ENCODE measurements at regions not wholly inside any gene's neighbourhood (a gene's known extent, or its start where the extent isn't known, plus 50 kb on each side); places are given as distances from the start of the nearest gene placed in this dataset.
"Not testable (repeated sequence)": the region's sequence is repeated elsewhere in the genome, so short reads cannot be mapped to it uniquely, and the experiment has no call there.

GRCh38 chr4:127344071-127344470 is 288.7 kb upstream of the INTU start:
- DNase-seq: no peak

DNA sequence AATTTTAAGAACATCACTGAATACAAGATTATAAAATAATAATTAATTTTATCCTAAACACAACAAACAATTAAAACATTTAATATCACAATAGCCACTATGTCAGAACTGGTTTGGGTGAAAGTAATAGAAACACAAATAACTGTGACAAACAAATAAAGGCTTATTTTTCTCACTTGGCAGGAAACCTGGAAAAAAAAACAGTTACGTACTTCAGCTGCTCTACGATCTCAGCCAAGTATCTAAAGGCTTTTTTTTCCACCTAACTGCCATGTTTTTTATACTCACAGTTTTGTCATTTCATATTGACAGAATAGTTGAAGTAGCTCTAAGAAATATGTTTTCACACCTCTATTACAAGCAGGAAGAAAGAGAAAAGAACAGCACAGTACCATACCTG is 284.8 kb upstream of the INTU start:
- no peak for DNase-seq

DNA sequence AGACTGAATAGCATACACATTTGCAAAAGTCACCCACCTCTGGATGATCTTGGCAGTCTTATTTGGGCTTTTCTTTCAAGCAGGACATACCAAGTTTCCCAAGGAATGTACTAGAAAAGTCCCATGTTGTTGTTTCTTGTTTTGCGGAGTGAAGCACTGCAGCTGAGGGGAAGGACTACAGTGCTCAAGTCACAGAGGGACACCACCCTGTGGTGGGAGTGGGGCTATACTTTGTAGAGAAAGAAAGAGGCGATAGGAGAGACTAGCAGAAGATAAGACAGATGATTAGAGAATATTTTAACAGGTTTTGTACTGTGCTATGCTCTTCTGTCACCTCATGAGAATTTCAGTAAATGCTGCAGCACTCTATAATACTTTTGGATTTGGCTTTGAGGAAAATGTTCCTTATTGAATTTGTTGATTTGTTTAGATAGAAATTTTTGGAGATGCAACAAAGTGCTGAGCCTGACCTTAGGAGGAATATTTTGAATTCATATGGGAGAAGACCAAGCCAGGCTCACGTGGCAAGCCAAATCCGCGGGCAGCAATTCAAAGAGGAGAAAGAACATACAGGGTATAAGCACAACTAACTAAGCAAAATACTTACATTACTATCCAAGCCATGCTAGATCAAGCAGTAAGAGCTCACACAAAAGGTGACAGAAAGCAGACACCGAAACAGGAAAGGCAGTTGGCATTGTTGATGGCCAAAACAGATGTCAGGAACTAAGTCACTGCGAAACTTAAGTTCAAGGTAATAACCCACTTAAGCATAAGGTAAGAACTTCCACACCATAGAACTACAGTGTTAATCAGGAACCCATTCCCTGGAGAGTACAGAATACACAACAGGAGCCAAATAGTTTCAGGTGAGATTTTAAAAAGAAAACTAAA is 280.3 kb upstream of the INTU start:
- DNase-seq: no peak

DNA sequence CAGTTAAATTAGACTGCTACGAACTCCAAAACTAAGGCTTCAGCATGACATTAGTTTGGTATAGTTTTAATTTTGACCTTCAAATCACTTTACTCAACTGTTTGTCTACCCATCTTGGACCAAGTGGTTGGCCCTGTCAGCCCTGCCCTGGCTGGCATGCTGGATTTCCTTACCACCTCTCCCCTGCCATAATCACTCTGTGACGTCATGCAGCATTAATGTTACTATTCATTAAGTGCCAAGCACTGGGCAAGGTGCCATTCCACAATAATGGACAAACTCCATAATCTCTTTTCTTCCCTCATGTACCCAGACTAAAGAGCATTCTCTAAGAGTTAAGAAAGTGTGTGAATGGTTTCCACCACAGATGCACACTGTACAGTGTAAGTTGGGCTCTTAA is 277.0 kb upstream of the INTU start:
- DNase-seq: no peak

- DNase-seq: no peak
Measured at GRCh38 chr4:127357765-127358164, 275.0 kb upstream of the INTU start.

DNA sequence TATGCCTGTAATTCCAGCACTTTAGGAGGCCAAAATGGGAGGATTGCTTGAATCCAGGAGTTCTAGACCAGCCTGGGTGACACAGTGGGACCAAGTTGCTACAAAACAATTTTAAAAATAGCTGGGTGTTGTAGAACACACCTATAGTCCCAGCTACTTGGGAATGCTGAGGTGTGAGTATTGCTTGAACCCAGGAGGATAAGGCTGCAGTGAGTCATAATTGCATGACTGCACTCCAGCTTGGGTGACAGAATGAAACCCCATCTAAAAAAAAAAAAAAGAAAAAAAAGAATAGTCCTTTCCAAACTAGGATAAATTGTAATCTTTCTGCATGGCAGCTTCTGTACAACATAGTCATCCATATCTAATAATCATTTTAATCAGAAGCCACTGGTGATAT is 270.1 kb upstream of the INTU start:
- no peak for DNase-seq

DNA sequence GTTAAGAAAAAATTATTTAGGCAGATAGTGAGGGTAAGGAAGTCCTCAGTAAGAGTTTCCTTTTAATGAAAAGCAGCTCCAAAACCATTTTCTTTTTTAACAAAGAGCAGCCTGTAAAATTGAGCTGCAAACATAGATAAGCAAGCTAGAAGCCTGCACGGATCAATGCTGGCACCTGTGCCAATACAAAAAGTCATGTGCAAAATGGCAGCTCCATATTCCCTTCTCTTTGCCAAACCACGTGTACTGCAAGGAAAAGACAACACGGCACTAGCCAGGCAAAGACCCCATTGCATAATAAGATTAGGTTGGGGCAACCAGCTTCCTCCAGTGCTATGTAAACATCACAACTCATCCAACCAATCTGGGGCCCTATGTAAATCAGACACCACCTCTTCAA is 268.4 kb upstream of the INTU start:
- DNase-seq: no peak

- DNase-seq: no peak
Measured at GRCh38 chr4:127364911-127365310, 267.8 kb upstream of the INTU start.

DNA sequence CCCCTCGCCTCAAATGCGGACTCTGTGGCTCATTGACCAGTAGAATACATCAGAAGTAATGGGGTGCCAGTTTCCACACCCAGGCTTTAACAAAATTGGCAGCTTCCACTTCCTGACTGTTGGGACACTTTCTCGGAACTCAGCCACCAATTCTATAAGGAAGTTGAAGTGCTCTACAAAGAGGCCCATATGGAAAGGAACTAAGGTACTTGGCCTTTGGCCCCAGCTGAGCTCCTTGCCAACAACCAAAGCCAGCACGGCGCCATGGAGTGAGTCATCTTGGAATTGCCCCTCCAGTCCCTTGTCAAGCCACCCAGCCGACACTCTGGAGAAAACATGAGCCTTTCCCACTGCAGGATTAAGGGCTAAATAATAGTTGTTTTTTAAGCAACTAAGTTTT is 262.2 kb upstream of the INTU start:
- DNase-seq: no peak

DNA sequence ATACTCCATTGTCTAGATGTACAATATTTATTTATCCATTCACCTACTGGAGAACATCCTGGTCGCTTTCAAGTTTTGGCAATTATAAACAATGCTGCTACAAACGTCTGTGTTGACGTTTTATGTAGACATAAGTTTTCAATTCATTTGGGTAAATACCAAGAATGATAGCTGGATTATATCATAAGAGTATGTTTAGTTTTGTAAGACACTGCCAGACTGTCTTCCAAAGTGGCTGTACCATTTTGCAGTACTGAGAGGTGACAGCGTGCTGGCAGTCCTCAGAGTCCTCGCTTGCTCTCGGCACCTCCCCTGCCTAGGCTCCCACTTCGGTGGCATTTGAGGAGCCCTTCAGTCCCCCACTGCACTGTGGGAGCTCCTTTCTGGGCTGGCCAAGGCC is 253.3 kb upstream of the INTU start:
- no peak for DNase-seq

- not testable (repeated sequence) for DNase-seq
Measured at GRCh38 chr4:127379948-127380347, 252.8 kb upstream of the INTU start.

GRCh38 chr4:127383666-127384065 is 249.1 kb upstream of the INTU start:
- DNase-seq: no peak

- no peak for DNase-seq
Measured at GRCh38 chr4:127394516-127394915, 238.2 kb upstream of the INTU start.

GRCh38 chr4:127400276-127400675 is 232.5 kb upstream of the INTU start:
- DNase-seq: no peak

DNA sequence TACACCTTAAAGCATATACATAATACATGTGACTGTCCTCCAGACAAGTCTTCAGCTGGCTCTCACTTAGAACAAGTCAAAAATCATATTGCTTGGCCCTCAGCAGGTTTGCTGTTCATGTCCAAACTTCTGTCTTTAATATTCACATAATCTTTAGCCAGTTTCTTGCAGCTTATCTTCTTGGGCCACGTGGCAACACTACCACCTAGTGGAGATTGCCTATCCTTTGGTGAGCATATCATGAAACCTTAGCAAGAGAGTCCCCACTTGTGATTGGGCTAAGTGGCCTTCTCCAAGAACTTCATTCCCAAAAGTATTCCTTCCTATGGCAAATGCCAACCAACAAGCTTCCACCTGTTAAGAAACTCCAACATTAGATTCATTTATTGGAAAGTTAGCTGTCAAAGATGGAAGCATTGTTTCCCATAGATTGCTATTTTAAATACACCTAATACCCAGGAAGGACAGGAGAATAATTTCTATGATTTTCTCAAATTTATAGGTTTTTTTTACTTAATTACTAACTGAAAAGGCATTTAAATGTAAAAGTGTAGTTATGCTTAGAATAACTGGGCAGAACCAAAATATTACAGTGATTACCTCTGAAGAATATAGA is 231.9 kb upstream of the INTU start:
- peak; percentile 80 for DNase-seq

- peak; percentile 20 for DNase-seq
Measured at GRCh38 chr4:127403471-127404084, 229.2 kb upstream of the INTU start.

- DNase-seq: no peak
Measured at GRCh38 chr4:127406187-127406586, 226.6 kb upstream of the INTU start.

DNA sequence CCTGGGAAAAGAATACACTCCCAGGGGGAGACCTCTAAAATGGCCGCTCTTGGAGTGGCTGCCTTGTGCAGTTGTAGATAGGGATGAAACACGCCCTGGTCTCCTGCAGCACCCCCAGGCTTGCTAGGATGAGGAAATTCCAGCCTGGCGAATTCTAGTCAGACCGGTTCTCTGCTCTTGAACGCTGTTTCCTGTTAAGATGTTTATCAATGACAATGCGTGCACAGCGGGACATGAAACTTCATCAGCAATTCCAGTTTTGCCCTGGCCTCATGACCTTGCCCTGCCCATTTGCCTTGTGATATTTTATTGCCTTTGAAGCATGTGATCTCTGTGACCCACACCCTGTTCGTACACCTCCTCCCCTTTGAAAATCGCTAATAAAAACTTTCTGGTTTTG is 225.2 kb upstream of the INTU start:
- DNase-seq: not testable (repeated sequence)

GRCh38 chr4:127410201-127410600 is 222.6 kb upstream of the INTU start:
- peak; percentile 2 for DNase-seq

GRCh38 chr4:127410644-127411043 is 222.1 kb upstream of the INTU start:
- DNase-seq: peak; percentile 2

- DNase-seq: no peak
Measured at GRCh38 chr4:127414951-127415606, 217.7 kb upstream of the INTU start.

- no peak for DNase-seq
Measured at GRCh38 chr4:127416115-127416514, 216.6 kb upstream of the INTU start.

DNA sequence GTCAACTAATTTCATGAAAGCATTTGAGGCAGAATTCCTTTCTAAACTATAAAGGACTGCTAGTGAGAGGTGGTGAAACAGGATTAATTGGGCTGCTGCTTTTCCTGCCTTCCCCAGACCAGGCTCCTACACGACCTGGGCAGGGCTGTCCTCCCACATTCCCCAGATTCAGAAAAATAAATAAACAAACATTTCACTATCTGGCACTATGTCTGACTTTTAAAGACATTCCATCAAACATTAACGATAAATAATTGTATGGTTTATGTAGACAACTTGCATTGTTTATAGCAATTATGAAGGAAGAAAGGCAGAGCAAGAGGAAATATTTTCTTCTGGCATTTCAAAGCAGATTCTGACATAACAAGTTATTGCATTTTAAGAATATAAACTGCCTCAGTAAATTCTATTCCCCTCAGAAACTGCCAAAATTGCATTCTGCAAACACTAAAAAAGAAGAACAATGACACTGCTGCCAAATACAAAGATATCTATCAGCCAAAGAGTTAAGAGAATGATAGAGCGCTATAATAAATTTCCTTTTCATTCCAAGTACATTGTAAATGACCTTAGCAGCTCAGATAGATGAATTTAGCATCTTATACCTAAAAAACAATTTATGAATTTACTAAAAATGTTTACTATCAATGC is 214.7 kb upstream of the INTU start:
- DNase-seq: no peak

All from fibroblast of skin of back (primary cell).